Endodermal cell (in vitro differentiated cells): ENCODE measurements at regions not wholly inside any gene's neighbourhood (a gene's known extent, or its start where the extent isn't known, plus 50 kb on each side); places are given as distances from the start of the nearest gene placed in this dataset.

Experiments used
- DNase-seq: peaks from one replicate; pipeline ENCODE4 v3.0.0-alpha.2; 2017
- H3K27ac ChIP-seq: 2 replicates; pipeline ENCODE4 v1.5.1; 2013; ENCODE audit warnings: mild to moderate bottlenecking, low read depth, low read length, moderate library complexity
- H3K27me3 ChIP-seq: 2 replicates; pipeline ENCODE4 v1.6.1; 2013; ENCODE audit warnings: mild to moderate bottlenecking, low read length, moderate library complexity; ENCODE audit not compliant: insufficient read depth, control insufficient read depth, poor library complexity, severe bottlenecking
- H3K36me3 ChIP-seq: 2 replicates; pipeline ENCODE4 v1.7.0; 2013; ENCODE audit warnings: mild to moderate bottlenecking, low read length, moderate library complexity; ENCODE audit not compliant: control insufficient read depth, insufficient read depth
- H3K4me1 ChIP-seq: one replicate; pipeline ENCODE4 v1.7.0; 2013; ENCODE audit warnings: low read length; ENCODE audit not compliant: control insufficient read depth, insufficient read depth
- H3K4me3 ChIP-seq: 2 replicates; pipeline ENCODE4 v1.5.1; 2013; ENCODE audit warnings: mild to moderate bottlenecking, low read length, moderate library complexity
- H3K9ac ChIP-seq: 2 replicates; pipeline ENCODE4 v1.6.1; 2013; ENCODE audit warnings: mild to moderate bottlenecking, low read length, moderate library complexity; ENCODE audit not compliant: poor library complexity, severe bottlenecking; ENCODE audit errors: extremely low read depth
- H3K9me3 ChIP-seq: 2 replicates; pipeline ENCODE4 v1.6.1; 2013; ENCODE audit warnings: mild to moderate bottlenecking, low read length, moderate library complexity; ENCODE audit not compliant: control insufficient read depth
- H3K27ac Mint-ChIP-seq: 2 replicates; pipeline ENCODE4 v1.8.0; 2020; ENCODE audit warnings: mixed read lengths
- H3K27me3 Mint-ChIP-seq: 2 replicates; pipeline ENCODE4 v1.8.0; 2021; ENCODE audit warnings: mild to moderate bottlenecking, mixed read lengths; ENCODE audit not compliant: insufficient read depth
- H3K36me3 Mint-ChIP-seq: 2 replicates; pipeline ENCODE4 v1.8.0; 2020; ENCODE audit warnings: low read depth, mixed read lengths
- H3K4me1 Mint-ChIP-seq: 2 replicates; pipeline ENCODE4 v1.8.0; 2020; ENCODE audit warnings: mixed read lengths
- H3K4me3 Mint-ChIP-seq: 2 replicates; pipeline ENCODE4 v1.8.0; 2020; ENCODE audit warnings: mild to moderate bottlenecking, moderate library complexity, mixed read lengths
- H3K9me3 Mint-ChIP-seq: 2 replicates; pipeline ENCODE4 v1.8.0; 2020; ENCODE audit warnings: mild to moderate bottlenecking, mixed read lengths
- CTCF ChIP-seq: fragments of 200-600 bp; sonication (generic); conservative IDR thresholded peaks from 2 replicates; pipeline ENCODE4 v1.5.0; 2021; ENCODE audit warnings: antibody characterized with exemption, mild to moderate bottlenecking
- WGBS, 2 experiments: methylation state at CpG; one replicate each; pipeline versions ENCODE4 v1.1.5 to v1.1.7; 2013; ENCODE audit warnings: missing lambda C conversion rate in 2 of 2, mixed read lengths in 1 of 2; ENCODE audit not compliant: insufficient coverage in 1 of 2, insufficient read length in 1 of 2; 5-methylcytosine and 5-hydroxymethylcytosine counted together

GRCh38 chr4:174586651-174587050 is 64.4 kb upstream of the HPGD start:
- peaks cover 7% of the 10 kb centered on the region for H3K9me3 Mint-ChIP-seq
- WGBS, 2 experiments = 90 to 100% methylated on average over 3 to 20 of the region's 21 CpGs
- Histone ChIP-seq H3K36me3 (no peaks in the 10 kb centered on the region), H3K27me3 (no peaks in the 10 kb centered on the region), H3K4me3 (peak overlapping the region; percentile 48), H3K4me1 (no peaks in the 10 kb centered on the region), H3K9ac (no peak overlapping the region), H3K27ac (no peak overlapping the region), H3K9me3 (peaks cover 9% of the 10 kb centered on the region)
- H3K36me3 Mint-ChIP-seq = no peaks in the 10 kb centered on the region
- H3K27ac Mint-ChIP-seq = no peak overlapping the region
- peaks cover 11% of the 10 kb centered on the region for H3K4me1 Mint-ChIP-seq
- no peak overlapping the region for H3K4me3 Mint-ChIP-seq
- no peaks in the 10 kb centered on the region for H3K27me3 Mint-ChIP-seq
- TF ChIP-seq CTCF = no peak
- no peak for DNase-seq

GRCh38 chr4:174583056-174583455 is 60.8 kb upstream of the HPGD start:
- no peak overlapping the region for H3K4me3 ChIP-seq
- H3K27ac ChIP-seq = no peak overlapping the region
- peaks cover 9% of the 10 kb centered on the region for H3K9me3 ChIP-seq
- H3K36me3 Mint-ChIP-seq = no peaks in the 10 kb centered on the region
- TF ChIP-seq CTCF = no peak
- DNase-seq = no peak
- no peaks in the 10 kb centered on the region for H3K4me1 ChIP-seq
- H3K27ac Mint-ChIP-seq = no peak overlapping the region
- H3K27me3 Mint-ChIP-seq = no peaks in the 10 kb centered on the region
- peaks cover 7% of the 10 kb centered on the region for H3K9me3 Mint-ChIP-seq
- no peak overlapping the region for H3K4me3 Mint-ChIP-seq
- H3K36me3 ChIP-seq = no peaks in the 10 kb centered on the region
- peaks cover 11% of the 10 kb centered on the region for H3K4me1 Mint-ChIP-seq
- no peak overlapping the region for H3K9ac ChIP-seq
- whole genome bisulfite sequencing, 2 experiments = 98 to 100% methylated on average over 1 to 3 of the region's 3 CpGs
- no peaks in the 10 kb centered on the region for H3K27me3 ChIP-seq

- peaks cover 8% of the 10 kb centered on the region for H3K9me3 ChIP-seq
- Mint-ChIP-seq H3K4me3 (no peak overlapping the region), H3K36me3 (no peaks in the 10 kb centered on the region), H3K4me1 (peaks cover 11% of the 10 kb centered on the region), H3K9me3 (peaks cover 5% of the 10 kb centered on the region), H3K27ac (no peak overlapping the region), H3K27me3 (no peaks in the 10 kb centered on the region)
- no peaks in the 10 kb centered on the region for H3K36me3 ChIP-seq
- no peak for TF ChIP-seq CTCF
- no peaks in the 10 kb centered on the region for H3K4me1 ChIP-seq
- H3K27ac ChIP-seq = no peak overlapping the region
- H3K27me3 ChIP-seq = no peaks in the 10 kb centered on the region
- DNase-seq = no peak
- no peak overlapping the region for H3K4me3 ChIP-seq
- 78 to 90% methylated on average over 2 to 5 of the region's 5 CpGs for whole genome bisulfite sequencing, 2 experiments
- H3K9ac ChIP-seq = no peak overlapping the region
Measured at GRCh38 chr4:174582463-174582862, 60.2 kb upstream of the HPGD start.
